GM19324 (cell line): ENCODE measurements at regions not wholly inside any gene's neighbourhood (a gene's known extent, or its start where the extent isn't known, plus 50 kb on each side); places are given as distances from the start of the nearest gene placed in this dataset.
A peak's percentile ranks its signal among the peaks of the same experiment; 100 is the strongest.

Experiments
- ATAC-seq: cut with Tn5 transposase; IDR thresholded peaks from one replicate; pipeline ENCODE4 v1.9.1; 2021; ENCODE audit warnings: mild to moderate bottlenecking, moderate library complexity; ENCODE audit not compliant: unreplicated experiment, low FRiP score

GRCh38 chr2:214674278-214674677, 135.2 kb downstream of the BARD1 start:
- ATAC-seq = peak; percentile 75

- no peak for ATAC-seq
Observed at GRCh38 chr2:214671319-214671885, 138.1 kb downstream of the BARD1 start.

DNA sequence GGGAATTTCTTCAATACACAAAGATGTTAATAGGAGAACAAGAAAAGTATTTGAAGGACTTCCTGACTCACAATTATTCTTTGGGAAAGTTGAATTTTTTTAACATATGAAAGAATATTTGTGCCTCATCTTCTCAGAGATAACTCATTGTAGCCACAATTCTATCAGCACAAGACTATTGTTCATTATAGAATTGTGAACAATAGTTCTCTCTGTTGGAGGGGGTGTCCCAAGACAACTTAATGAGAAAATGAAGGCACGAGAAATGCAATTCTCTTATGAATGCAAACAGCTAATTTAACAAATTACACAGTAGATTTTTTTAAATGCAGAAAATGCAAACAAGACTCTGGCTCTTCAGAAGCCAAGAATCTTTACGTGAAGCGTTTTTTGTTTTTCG, 157.0 kb downstream of the BARD1 start:
- ATAC-seq = no peak

GRCh38 chr2:214651451-214651850, 158.0 kb downstream of the BARD1 start:
- ATAC-seq = no peak

DNA sequence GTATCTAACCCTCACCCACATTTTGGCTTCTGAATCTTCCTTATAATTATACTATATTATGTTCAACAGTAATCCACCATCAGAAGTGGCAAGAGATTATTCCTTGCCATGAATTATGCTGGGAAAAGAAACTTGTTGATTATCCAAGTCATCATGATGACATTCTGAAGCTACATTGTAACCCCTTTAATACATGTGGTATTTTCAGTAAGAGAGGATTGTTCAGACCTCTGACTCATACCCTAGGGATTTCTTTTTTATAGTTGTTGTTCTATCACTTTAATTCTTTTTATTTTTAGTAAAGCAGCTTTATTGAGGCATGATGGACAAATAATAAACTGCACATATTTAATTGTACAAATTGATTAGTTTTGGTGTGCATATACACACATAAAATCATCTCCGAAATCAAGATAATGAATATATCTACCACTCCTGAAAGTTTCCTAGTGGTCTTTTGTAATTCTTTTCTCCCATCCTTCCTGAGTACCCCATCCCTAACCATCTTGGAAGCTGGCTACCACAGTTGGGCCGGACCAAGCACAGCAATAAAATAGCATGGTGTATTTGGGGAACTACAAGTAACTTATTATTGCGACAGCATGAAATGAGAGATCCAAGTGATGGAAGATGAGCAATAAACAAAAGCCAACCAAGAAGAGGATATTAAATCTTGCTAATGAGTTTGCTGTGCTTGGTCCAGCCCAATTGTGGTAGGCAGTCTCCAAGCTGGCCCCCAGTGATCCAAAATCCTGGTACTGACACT, 159.9 kb downstream of the BARD1 start:
- no peak for ATAC-seq

DNA sequence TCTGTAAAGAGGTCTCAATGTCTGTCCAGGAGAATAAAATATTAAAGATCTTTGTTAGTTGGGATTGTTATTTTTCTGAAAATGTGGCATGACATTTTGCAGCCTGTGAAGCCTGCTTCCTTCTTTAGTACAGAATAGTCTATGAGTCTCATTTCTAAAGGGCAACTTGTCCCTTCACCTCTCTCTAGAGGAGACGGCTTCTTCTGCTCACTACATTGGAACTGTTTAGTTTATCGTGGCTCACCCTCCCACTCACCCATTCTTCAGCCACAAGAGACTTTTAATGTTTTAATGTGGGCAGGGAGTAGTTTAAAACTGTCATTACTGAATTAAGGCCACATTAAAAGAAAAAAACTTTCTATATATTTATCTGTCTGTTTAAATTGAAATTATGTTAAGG, 161.0 kb downstream of the BARD1 start:
- ATAC-seq = no peak

GRCh38 chr2:214631406-214631805, 178.1 kb downstream of the BARD1 start:
- ATAC-seq = no peak

DNA sequence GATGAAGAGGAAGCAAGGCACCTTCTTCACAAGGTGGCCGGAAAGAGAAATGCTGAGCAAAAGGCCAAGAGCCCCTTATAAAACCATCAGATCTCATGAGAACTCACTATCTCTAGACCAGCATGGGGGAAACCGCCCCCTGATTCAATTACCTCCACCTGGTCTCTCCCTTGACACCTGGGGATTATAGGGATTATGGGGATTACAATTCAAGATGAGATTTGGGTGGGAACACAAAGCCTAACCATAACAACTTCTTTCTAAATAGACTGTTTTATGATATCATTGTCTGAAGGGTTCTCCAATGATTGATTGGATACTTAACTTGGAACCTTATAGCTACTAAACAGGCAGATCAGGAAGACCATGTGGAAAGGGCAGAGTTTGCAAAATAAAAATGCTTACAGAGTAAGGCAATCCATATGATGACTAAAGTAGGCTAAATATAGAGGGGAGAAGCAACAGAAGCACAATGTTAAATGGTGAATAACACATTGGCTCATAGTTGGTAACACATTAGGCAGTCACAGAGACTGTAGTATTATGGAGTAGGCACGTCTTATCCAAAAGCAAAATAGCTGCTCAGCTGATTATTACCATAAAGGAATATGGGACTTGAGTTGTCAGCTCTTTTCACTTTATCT, 179.0 kb downstream of the BARD1 start:
- ATAC-seq = no peak

- ATAC-seq = no peak
Observed at GRCh38 chr2:214629875-214630274, 179.6 kb downstream of the BARD1 start.
